ENCODE measurements at regions not wholly inside any gene's neighbourhood (a gene's known extent, or its start where the extent isn't known, plus 50 kb on each side); places are given as distances from the start of the nearest gene placed in this dataset.

DNA sequence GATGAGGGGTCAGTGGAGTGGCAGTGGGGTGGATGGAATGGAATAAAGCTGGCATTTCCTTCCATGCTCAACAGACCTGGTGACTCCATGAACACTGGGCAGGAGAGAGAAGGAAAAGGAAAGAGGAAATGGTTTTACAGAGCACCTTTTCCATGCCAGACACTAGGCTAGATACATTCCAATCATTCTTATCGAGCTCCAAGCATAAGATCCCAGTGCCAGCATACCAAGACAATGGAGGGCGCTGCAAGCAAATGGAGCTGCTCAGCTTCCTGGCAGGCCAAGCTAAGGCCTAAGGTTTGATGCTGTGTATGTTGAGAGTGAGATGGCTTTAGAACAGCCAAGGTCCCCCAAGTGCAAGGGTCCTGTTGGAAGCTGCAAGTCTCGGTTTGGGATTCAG is 113.2 kb downstream of the HSPH1 start:
- TF ChIP-seq, protein P1, sequence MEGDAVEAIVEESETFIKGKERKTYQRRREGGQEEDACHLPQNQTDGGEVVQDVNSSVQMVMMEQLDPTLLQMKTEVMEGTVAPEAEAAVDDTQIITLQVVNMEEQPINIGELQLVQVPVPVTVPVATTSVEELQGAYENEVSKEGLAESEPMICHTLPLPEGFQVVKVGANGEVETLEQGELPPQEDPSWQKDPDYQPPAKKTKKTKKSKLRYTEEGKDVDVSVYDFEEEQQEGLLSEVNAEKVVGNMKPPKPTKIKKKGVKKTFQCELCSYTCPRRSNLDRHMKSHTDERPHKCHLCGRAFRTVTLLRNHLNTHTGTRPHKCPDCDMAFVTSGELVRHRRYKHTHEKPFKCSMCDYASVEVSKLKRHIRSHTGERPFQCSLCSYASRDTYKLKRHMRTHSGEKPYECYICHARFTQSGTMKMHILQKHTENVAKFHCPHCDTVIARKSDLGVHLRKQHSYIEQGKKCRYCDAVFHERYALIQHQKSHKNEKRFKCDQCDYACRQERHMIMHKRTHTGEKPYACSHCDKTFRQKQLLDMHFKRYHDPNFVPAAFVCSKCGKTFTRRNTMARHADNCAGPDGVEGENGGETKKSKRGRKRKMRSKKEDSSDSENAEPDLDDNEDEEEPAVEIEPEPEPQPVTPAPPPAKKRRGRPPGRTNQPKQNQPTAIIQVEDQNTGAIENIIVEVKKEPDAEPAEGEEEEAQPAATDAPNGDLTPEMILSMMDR (IDR thresholded peaks at IDR 0.05) = no peak
- TF ChIP-seq POLR2AphosphoS5 (IDR thresholded peaks at IDR 0.05; ENCODE audit: insufficient read depth in 1 of 2, low read depth in 1 of 2) = no peak

Measured in vagina (tissue), 2 donors.